Body of pancreas (tissue), 4 donors: ENCODE measurements at regions not wholly inside any gene's neighbourhood (a gene's known extent, or its start where the extent isn't known, plus 50 kb on each side); places are given as distances from the start of the nearest gene placed in this dataset.

Experiments used
- ATAC-seq: fragments of 150-250 bp; one replicate; pipeline ENCODE4 v1.9.1; 2016
- DNase-seq, 4 donors: peaks; one replicate each; pipeline ENCODE4 v3.0.0-alpha.2; 2019
- H3K27ac ChIP-seq, 4 donors: fragments of 200-600 bp; sonication (generic); 1 replicate in 3 of 4; 2 replicates in 1 of 4; pipeline versions ENCODE4 v1.5.1 to v1.6.1; 2016 to 2019; ENCODE audit warnings: mild to moderate bottlenecking in 1 of 4, mixed read lengths in 1 of 4, moderate library complexity in 1 of 4
- H3K27me3 ChIP-seq, 2 donors: fragments of 200-600 bp; sonication (generic); one replicate each; pipeline ENCODE4 v1.6.0; 2016; ENCODE audit warnings: mild to moderate bottlenecking in 1 of 2
- H3K36me3 ChIP-seq, 2 donors: fragments of 200-600 bp; sonication (generic); replicated peaks in 1 of 2; 2 replicates each; pipeline ENCODE4 v1.5.1; 2016; ENCODE audit warnings: low read depth in 2 of 2; ENCODE audit not compliant: insufficient read depth in 1 of 2
- H3K4me1 ChIP-seq: fragments of 200-600 bp; sonication (generic); one replicate; pipeline ENCODE4 v1.6.0; 2016
- H3K4me3 ChIP-seq, 2 donors: fragments of 200-600 bp; sonication (generic); 1 replicate in 1 of 2; 2 replicates in 1 of 2; pipeline ENCODE4 v1.5.1; 2016 to 2019
- H3K9me3 ChIP-seq, 3 donors: fragments of 200-600 bp; sonication (generic); 1 replicate in 2 of 3; 2 replicates in 1 of 3; pipeline ENCODE4 v1.5.1; 2016
- POLR2A ChIP-seq, 3 donors: fragments of 450-650 bp; IDR thresholded peaks; one replicate each; pipeline ENCODE4 v1.6.1; 2016; ENCODE audit warnings: antibody characterized with exemption in 3 of 3, mild to moderate bottlenecking in 2 of 3
- WGBS, 2 donors: methylation state at CpG; one replicate each; pipeline ENCODE4 v1.1.5; 2017; 5-methylcytosine and 5-hydroxymethylcytosine counted together
- intact Hi-C: fragments of 100-400 bp; cut with DNase I; formaldehyde crosslinking; loops from one replicate; pipeline ENCODE4 v1.15.1; 2023
- TF ChIP-seq, protein P1 (sequence below), 7 experiments: fragments of 450-650 bp in 4 of 7; fragments of 200-600 bp in 3 of 7; sonication (generic) in 3 of 7; IDR thresholded peaks; one replicate each; pipeline ENCODE4 v1.5.1; 2016 to 2019; ENCODE audit warnings: antibody characterized with exemption in 7 of 7

- H3K27ac ChIP-seq: no peak overlapping the region
- no peaks in the 10 kb centered on the region for H3K4me1 ChIP-seq
- H3K36me3 ChIP-seq: no peaks in the 10 kb centered on the region
- DNase-seq (no peak), ATAC-seq (no peak)
- TF ChIP-seq, protein P1, sequence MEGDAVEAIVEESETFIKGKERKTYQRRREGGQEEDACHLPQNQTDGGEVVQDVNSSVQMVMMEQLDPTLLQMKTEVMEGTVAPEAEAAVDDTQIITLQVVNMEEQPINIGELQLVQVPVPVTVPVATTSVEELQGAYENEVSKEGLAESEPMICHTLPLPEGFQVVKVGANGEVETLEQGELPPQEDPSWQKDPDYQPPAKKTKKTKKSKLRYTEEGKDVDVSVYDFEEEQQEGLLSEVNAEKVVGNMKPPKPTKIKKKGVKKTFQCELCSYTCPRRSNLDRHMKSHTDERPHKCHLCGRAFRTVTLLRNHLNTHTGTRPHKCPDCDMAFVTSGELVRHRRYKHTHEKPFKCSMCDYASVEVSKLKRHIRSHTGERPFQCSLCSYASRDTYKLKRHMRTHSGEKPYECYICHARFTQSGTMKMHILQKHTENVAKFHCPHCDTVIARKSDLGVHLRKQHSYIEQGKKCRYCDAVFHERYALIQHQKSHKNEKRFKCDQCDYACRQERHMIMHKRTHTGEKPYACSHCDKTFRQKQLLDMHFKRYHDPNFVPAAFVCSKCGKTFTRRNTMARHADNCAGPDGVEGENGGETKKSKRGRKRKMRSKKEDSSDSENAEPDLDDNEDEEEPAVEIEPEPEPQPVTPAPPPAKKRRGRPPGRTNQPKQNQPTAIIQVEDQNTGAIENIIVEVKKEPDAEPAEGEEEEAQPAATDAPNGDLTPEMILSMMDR (IDR thresholded peaks at IDR 0.05): no peak
- TF ChIP-seq POLR2A (IDR thresholded peaks at IDR 0.05): no peak
- H3K27me3 ChIP-seq: no peaks in the 10 kb centered on the region
- no peaks in the 10 kb centered on the region for H3K9me3 ChIP-seq
- intact Hi-C loops: no loop called here
- WGBS, 2 donors: 72 to 76% methylated on average over 9 of the region's 9 CpGs
- H3K4me3 ChIP-seq: no peak overlapping the region
Observed at GRCh38 chrX:542179-542578, 88.4 kb upstream of the SHOX start.

DNA sequence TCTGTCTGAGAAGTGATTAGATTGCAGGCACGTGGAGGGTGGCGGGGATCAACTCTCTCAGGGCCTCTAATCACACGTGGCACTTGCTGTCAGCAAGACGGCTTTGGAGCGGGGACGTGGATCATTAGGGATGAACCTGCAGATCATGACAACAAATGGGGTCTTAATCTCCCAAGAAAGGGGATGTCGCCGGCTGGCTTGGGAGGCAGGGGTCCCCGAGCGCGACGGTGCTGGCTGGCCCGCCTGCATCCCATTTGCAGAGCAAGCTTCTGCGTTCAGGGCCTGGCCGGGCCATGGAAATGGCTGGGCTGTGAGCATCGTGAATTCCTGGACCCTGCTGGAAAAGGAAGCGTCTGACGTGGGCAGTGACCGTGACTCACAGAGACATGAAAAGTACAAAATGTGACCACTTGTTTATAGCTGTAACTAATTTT, 85.1 kb upstream of the SHOX start:
- TF ChIP-seq, protein P1 (IDR thresholded peaks at IDR 0.05): no peak
- no peak for TF ChIP-seq POLR2A (IDR thresholded peaks at IDR 0.05)
- Histone ChIP-seq H3K27ac (no peak overlapping the region), H3K36me3 (no peaks in the 10 kb centered on the region), H3K9me3 (no peaks in the 10 kb centered on the region), H3K27me3 (no peaks in the 10 kb centered on the region), H3K4me1 (no peaks in the 10 kb centered on the region), H3K4me3 (no peak overlapping the region)
- ATAC-seq: no peak
- intact Hi-C loops: no loop called here
- 24 to 28% methylated on average over 10 to 19 of the region's 19 CpGs for WGBS, 2 donors
- peak in 1 of 4 donors; percentile 4 for DNase-seq

DNA sequence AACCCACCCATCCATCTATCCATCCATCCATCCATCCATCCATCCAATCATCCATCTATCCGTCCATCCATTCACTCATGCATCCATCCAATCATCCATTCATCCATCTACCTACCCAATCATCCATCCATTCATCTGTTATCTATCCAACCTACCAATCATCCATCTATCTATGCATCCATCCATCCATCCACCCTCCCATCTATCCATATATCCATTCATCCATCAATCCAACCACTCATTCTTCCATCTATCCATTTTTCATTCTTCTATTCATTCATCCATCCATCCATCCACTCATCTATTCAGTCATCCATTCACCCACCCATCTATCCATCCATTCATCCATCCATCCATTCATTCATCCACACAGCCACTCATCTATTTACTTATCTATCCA, 80.1 kb upstream of the SHOX start:
- WGBS, 2 donors: 46 to 67% methylated on average over 1 of the region's 1 CpG

GRCh38 chrX:551306-551705, 79.3 kb upstream of the SHOX start:
- no peak overlapping the region for H3K4me3 ChIP-seq
- H3K9me3 ChIP-seq: no peaks in the 10 kb centered on the region
- ATAC-seq: no peak
- TF ChIP-seq POLR2A (IDR thresholded peaks at IDR 0.05): no peak
- TF ChIP-seq, protein P1 (IDR thresholded peaks at IDR 0.05): no peak
- intact Hi-C loops: no loop called here
- H3K27me3 ChIP-seq: no peaks in the 10 kb centered on the region
- DNase-seq: no peak
- H3K27ac ChIP-seq: no peak overlapping the region
- no peaks in the 10 kb centered on the region for H3K36me3 ChIP-seq
- 38% methylated on average over 2 of the region's 2 CpGs for WGBS, 2 donors
- no peaks in the 10 kb centered on the region for H3K4me1 ChIP-seq

More for the DNA sequence above, 80.1 kb upstream of the SHOX start:
- intact Hi-C loops: no loop called here
- H3K27me3 ChIP-seq: no peaks in the 10 kb centered on the region
- ATAC-seq: no peak
- no peak overlapping the region for H3K27ac ChIP-seq
- H3K9me3 ChIP-seq: no peaks in the 10 kb centered on the region
- TF ChIP-seq POLR2A (IDR thresholded peaks at IDR 0.05): no peak
- TF ChIP-seq, protein P1 (IDR thresholded peaks at IDR 0.05): no peak
- no peak for DNase-seq
- no peak overlapping the region for H3K4me3 ChIP-seq
- no peaks in the 10 kb centered on the region for H3K36me3 ChIP-seq
- no peaks in the 10 kb centered on the region for H3K4me1 ChIP-seq

- TF ChIP-seq, protein P1 (IDR thresholded peaks at IDR 0.05): no peak
- no peak for TF ChIP-seq POLR2A (IDR thresholded peaks at IDR 0.05)
- ATAC-seq: no peak
- H3K27ac ChIP-seq: no peak overlapping the region
- intact Hi-C loops: no loop called here
- no peaks in the 10 kb centered on the region for H3K36me3 ChIP-seq
- no peaks in the 10 kb centered on the region for H3K27me3 ChIP-seq
- no peak for DNase-seq
- H3K4me3 ChIP-seq: no peak overlapping the region
- WGBS, 2 donors: 81 to 83% methylated on average over 11 to 17 of the region's 17 CpGs
- no peaks in the 10 kb centered on the region for H3K9me3 ChIP-seq
- H3K4me1 ChIP-seq: no peaks in the 10 kb centered on the region
Observed at GRCh38 chrX:552496-552895, 78.1 kb upstream of the SHOX start.
